Omental fat pad (tissue), 3 donors: ENCODE measurements at regions not wholly inside any gene's neighbourhood (a gene's known extent, or its start where the extent isn't known, plus 50 kb on each side); places are given as distances from the start of the nearest gene placed in this dataset.

Experiments
- ATAC-seq: fragments of 150-250 bp; one replicate; pipeline ENCODE4 v1.9.1; 2016; ENCODE audit warnings: mild to moderate bottlenecking, moderate library complexity; ENCODE audit not compliant: low FRiP score
- DNase-seq: peaks from one replicate; pipeline ENCODE4 v3.0.0-alpha.2; 2019; ENCODE audit warnings: low spot score
- TF ChIP-seq, protein P1 (sequence below), 3 donors: fragments of 450-650 bp; IDR thresholded peaks; one replicate each; pipeline ENCODE4 v1.5.1; 2016 to 2017; ENCODE audit warnings: antibody characterized with exemption in 3 of 3, mild to moderate bottlenecking in 3 of 3, moderate library complexity in 2 of 3

DNA sequence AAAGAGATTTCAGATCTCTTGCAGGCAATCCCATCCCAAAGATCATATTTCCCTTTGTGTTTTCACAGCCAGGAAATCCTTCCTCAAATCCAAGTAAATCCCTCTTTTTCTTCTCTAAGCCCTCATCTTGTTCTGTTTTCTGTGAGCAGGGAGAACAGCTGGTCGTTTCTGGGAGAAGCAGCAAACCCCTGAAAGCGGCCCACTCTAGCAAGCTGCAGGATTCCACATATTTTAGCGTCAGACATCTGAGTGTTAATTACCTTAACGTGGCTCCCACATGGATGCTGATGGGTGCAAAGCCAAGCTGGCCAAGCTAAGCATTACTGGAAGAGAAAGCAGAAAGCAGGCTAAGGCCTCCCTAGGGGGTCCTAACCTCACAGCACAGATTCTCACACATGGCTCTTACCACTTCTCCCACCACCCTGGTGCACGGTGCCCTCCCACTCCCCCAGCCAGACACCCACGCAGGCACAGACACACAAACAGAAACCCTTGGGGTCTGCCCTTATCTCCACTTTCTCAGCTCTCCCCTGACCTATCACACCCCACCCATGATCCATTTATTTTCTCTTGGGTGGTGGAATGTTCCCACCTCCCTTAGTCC lies 551.0 kb upstream of the AUTS2 start:
- DNase-seq (no peak), ATAC-seq (no peak)

DNA sequence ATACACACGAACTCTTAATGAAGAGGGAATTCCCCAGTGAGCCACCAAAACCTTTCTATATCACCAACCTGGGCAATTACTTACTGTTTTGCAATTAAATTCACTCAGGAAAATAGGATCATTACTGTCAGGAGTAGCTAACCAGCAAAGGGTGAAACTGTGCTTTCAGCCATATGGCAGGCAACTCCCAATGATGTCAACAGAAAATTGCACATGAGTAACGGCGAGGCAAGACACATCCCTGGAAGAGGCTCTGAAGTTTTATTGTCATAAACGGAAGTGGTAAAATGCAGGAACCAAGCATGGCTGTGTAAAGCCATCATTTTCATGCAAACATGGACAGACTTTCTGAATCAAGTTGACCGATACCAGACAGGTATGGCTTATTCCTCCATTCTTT lies 548.9 kb upstream of the AUTS2 start:
- TF ChIP-seq, protein P1, sequence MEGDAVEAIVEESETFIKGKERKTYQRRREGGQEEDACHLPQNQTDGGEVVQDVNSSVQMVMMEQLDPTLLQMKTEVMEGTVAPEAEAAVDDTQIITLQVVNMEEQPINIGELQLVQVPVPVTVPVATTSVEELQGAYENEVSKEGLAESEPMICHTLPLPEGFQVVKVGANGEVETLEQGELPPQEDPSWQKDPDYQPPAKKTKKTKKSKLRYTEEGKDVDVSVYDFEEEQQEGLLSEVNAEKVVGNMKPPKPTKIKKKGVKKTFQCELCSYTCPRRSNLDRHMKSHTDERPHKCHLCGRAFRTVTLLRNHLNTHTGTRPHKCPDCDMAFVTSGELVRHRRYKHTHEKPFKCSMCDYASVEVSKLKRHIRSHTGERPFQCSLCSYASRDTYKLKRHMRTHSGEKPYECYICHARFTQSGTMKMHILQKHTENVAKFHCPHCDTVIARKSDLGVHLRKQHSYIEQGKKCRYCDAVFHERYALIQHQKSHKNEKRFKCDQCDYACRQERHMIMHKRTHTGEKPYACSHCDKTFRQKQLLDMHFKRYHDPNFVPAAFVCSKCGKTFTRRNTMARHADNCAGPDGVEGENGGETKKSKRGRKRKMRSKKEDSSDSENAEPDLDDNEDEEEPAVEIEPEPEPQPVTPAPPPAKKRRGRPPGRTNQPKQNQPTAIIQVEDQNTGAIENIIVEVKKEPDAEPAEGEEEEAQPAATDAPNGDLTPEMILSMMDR (IDR thresholded peaks at IDR 0.05), result no peak
- ATAC-seq, result no peak
- DNase-seq, result no peak

More for the DNA sequence above, 551.0 kb upstream of the AUTS2 start:
- TF ChIP-seq, protein P1 (IDR thresholded peaks at IDR 0.05), result no peak

DNA sequence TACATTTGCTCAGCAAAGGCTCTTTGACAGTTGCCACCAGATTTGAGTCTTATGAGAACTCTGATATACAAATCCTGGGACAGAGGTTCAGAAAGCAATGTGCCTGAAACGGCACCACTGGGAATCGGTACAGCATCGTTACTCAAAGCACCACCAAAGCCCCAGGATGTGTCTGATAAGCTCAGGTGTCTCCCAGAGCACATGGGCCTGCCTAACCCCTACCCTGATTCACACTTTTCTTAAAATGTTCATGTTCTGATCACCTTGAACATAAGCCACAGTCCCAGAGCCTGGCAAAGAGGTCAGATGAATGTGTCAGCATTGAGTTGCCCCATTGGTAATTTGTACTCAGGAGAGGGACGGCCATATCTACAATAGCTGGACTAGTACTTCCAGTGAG lies 545.8 kb upstream of the AUTS2 start:
- TF ChIP-seq, protein P1 (IDR thresholded peaks at IDR 0.05), result no peak
- ATAC-seq (no peak), DNase-seq (no peak)

DNA sequence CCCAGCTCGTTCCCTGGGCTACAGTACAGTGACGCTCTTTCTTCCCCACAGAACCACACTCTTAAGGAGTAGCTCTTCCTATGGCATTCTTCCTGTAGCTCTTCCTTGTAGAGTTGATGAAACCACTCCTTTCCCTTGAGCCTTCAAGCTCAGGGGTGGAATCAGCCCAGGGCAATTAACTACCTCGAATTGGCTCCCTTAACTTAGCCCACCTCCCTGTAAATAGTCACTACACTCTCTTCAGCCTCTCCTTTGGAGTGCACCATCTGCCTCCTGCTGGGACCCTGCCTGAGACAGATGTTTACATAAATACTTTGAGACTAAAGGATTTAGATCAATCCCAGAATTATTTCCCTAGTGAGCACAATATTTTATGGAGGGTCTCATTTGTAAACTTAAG lies 537.8 kb upstream of the AUTS2 start:
- DNase-seq (no peak), ATAC-seq (no peak)
- TF ChIP-seq, protein P1 (IDR thresholded peaks at IDR 0.05), result no peak

DNA sequence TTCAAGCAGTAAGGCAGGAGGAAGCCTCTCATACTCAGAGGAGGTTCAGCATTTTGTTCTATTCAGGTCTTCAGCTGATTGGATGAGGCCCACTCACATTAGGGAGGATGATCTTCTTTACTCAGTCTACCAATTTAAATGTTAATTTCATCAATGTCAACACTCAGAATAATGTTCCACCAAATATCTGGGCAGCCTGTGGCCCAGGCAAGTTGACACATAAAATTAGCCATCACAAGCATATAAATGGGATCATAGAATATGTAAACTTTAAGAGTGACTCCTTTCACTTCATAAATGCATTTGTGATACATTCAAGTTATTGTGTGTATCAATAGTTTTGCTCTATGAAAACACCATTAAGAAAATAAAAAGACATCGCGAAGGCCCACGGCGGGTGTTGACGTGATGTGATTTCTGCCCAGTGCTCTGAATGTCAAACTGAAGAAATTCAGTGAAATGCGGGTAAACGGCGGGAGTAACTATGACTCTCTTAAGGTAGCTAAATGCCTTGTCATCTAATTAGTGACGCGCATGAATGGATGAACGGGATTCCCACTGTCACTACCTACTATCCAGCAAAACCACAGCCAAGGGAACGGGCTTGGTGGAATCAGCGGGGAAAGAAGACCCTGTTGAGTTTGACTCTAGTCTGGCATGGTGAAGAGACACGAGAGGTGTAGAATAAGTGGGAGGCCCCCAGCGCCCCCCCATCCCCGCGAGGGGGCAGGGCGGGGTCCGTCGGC lies 536.1 kb upstream of the AUTS2 start:
- DNase-seq, result no peak
- TF ChIP-seq, protein P1 (IDR thresholded peaks at IDR 0.05), result no peak

DNA sequence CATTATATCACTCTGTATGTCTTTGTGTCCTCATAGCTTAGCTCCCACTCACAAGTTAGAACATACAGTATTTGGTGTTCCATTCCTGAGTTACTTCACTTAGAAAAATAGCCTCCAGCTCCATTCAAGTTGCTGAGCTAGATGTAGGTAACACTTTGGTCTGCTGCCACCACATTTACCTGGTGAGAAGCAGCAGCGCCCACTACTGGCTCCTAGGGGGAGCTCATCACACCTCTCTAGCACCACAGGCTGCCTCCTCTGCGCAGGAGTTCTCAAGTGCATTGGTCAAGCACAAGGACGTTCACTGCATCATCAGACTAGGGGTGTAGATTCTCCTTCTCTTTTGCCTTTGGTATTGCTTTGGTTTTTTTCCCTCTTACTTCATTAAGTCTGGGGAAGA lies 530.9 kb upstream of the AUTS2 start:
- TF ChIP-seq, protein P1 (IDR thresholded peaks at IDR 0.05), result no peak
- DNase-seq, result no peak
- ATAC-seq, result no peak

More for the DNA sequence above, 536.1 kb upstream of the AUTS2 start:
- ATAC-seq, result no peak

DNA sequence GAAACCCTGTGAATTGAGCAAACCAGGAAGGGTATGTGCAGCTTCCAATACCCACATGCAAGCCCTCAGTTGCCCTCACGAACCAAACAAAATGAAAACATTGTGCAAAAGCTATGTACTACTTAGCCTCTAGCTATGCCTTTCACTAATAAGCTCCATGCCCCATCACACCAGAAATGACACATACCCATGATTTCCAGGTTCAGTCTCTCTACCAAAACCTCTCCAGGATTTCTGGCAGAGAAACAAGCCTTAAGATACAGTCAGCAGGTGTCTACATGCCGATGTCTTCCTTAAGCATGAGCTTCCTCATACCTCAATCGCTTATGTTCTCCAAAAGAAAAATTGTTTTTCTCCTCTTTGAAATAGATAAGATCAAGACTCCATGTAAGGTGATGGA lies 527.8 kb upstream of the AUTS2 start:
- TF ChIP-seq, protein P1 (IDR thresholded peaks at IDR 0.05), result no peak
- ATAC-seq (no peak), DNase-seq (no peak)
